Nephron progenitor cell (in vitro differentiated cells): ENCODE measurements at regions not wholly inside any gene's neighbourhood (a gene's known extent, or its start where the extent isn't known, plus 50 kb on each side); places are given as distances from the start of the nearest gene placed in this dataset.
"Not testable (repeated sequence)": the region's sequence is repeated elsewhere in the genome, so short reads cannot be mapped to it uniquely, and the experiment has no call there.

Source experiments
- DNase-seq: peaks from one replicate; pipeline ENCODE4 v3.0.0; 2021
- H3K27ac Mint-ChIP-seq: 2 replicates; pipeline ENCODE4 v1.8.0; 2021; ENCODE audit warnings: mild to moderate bottlenecking, moderate library complexity, mixed read lengths
- H3K27me3 Mint-ChIP-seq: 2 replicates; pipeline ENCODE4 v1.8.0; 2021; ENCODE audit warnings: mild to moderate bottlenecking, low read depth, mixed read lengths; ENCODE audit not compliant: poor library complexity
- H3K36me3 Mint-ChIP-seq: 2 replicates; pipeline ENCODE4 v1.8.0; 2021; ENCODE audit warnings: low read depth, mixed read lengths
- H3K4me1 Mint-ChIP-seq: 2 replicates; pipeline ENCODE4 v1.8.0; 2021; ENCODE audit warnings: mixed read lengths
- H3K4me3 Mint-ChIP-seq: 2 replicates; pipeline ENCODE4 v1.8.0; 2021; ENCODE audit warnings: mild to moderate bottlenecking, moderate library complexity, mixed read lengths
- H3K9me3 Mint-ChIP-seq: 2 replicates; pipeline ENCODE4 v1.8.0; 2021; ENCODE audit warnings: mild to moderate bottlenecking, moderate library complexity, mixed read lengths
- TF ChIP-seq, protein P1 (sequence below): fragments of 200-600 bp; sonication (generic); IDR thresholded peaks from 2 replicates; pipeline ENCODE4 v1.5.0; 2021; ENCODE audit warnings: antibody characterized with exemption

GRCh38 chr9:33697171-33697570 lies 98.2 kb upstream of the PRSS3 start:
- no peaks in the 10 kb centered on the region for H3K4me1 Mint-ChIP-seq
- no peak for DNase-seq
- H3K4me3 Mint-ChIP-seq = no peak overlapping the region
- H3K27ac Mint-ChIP-seq = no peak overlapping the region
- TF ChIP-seq, protein P1, sequence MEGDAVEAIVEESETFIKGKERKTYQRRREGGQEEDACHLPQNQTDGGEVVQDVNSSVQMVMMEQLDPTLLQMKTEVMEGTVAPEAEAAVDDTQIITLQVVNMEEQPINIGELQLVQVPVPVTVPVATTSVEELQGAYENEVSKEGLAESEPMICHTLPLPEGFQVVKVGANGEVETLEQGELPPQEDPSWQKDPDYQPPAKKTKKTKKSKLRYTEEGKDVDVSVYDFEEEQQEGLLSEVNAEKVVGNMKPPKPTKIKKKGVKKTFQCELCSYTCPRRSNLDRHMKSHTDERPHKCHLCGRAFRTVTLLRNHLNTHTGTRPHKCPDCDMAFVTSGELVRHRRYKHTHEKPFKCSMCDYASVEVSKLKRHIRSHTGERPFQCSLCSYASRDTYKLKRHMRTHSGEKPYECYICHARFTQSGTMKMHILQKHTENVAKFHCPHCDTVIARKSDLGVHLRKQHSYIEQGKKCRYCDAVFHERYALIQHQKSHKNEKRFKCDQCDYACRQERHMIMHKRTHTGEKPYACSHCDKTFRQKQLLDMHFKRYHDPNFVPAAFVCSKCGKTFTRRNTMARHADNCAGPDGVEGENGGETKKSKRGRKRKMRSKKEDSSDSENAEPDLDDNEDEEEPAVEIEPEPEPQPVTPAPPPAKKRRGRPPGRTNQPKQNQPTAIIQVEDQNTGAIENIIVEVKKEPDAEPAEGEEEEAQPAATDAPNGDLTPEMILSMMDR = no peak
- peaks cover 9% of the 10 kb centered on the region for H3K27me3 Mint-ChIP-seq
- peaks cover 6% of the 10 kb centered on the region for H3K36me3 Mint-ChIP-seq
- no peaks in the 10 kb centered on the region for H3K9me3 Mint-ChIP-seq

GRCh38 chr9:33698267-33698666 lies 97.1 kb upstream of the PRSS3 start:
- Mint-ChIP-seq H3K9me3 (no peaks in the 10 kb centered on the region), H3K36me3 (peaks cover 6% of the 10 kb centered on the region), H3K4me1 (no peaks in the 10 kb centered on the region), H3K4me3 (no peak overlapping the region), H3K27me3 (peaks cover 9% of the 10 kb centered on the region), H3K27ac (no peak overlapping the region)
- TF ChIP-seq, protein P1 = no peak
- DNase-seq = no peak

DNA sequence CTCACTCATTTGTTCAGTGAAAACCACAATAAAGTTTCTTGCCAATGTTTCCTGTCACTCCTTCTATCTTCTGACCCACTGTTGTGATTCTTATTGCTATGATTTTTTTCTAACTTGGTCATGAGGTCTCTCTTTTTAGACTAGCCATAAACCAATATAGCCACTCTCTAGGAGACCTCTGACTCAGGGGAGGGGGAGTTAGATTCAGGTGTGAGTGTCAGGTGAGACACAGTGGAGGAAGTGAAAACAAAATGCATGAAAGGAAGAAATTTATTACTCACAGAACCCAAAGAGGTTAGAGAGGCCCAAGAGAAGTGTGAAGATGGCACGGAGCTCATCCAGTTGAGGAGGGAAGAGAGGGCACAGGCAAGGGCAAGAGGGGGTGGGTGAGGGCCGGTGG lies 94.4 kb upstream of the PRSS3 start:
- not testable (repeated sequence) for H3K9me3 Mint-ChIP-seq, H3K36me3 Mint-ChIP-seq, H3K27me3 Mint-ChIP-seq, DNase-seq, H3K27ac Mint-ChIP-seq, H3K4me3 Mint-ChIP-seq, H3K4me1 Mint-ChIP-seq

DNA sequence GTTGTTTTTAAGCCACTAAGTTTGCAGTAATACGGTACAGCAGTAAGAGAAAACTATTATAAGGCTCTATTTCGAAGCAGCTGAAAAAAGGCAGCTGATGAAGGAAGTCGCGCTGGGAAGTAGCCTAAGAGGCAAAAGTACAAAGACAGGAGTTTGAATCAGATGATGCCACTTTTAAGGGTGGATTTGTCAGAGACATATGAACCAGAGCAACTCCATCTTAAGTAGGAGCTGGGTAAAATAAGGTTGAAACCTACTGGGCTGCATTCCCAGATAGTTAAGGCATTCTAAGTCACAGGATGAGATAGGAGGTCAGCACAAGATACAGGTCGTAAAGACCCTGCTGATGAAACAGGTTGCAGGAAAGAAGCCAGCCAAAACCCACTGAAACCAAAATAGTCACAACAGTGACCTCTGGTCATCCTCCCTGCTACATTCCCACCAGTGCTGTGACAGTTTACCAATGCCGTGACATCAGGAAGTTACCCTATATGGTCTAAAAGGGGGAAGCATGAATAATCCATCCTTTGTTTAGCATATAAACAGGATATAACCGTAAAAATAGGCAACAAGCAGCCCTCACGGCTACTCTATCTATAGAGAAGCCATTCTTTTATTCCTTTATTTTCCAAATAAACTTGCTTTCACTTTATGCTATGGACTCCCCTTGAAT lies 91.8 kb upstream of the PRSS3 start:
- TF ChIP-seq, protein P1 = no peak
- peaks cover 8% of the 10 kb centered on the region for H3K4me1 Mint-ChIP-seq
- H3K4me3 Mint-ChIP-seq = no peak overlapping the region
- peaks cover 16% of the 10 kb centered on the region for H3K9me3 Mint-ChIP-seq
- no peak overlapping the region for H3K27ac Mint-ChIP-seq
- DNase-seq = no peak
- H3K36me3 Mint-ChIP-seq = no peaks in the 10 kb centered on the region
- H3K27me3 Mint-ChIP-seq = peaks cover 6% of the 10 kb centered on the region

DNA sequence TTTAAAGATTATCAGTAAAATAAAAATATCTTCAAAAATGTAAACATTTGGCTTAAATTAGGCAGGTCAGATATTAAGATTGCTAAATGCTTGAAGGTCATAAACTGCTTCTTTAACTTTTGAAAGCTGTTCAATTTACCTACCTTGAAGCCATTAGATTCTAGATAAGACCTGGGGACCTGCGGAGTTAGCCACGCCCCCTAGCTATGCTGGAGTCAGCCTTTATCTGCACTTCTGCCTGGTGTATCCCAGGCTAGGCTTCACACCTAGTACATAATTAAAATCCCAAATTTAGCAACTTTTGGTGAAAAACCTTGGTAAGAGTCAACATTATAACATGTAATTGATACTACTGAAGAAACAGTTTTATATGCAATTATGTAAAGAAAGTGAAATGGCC lies 89.9 kb upstream of the PRSS3 start:
- not testable (repeated sequence) for H3K4me3 Mint-ChIP-seq, H3K36me3 Mint-ChIP-seq, DNase-seq, H3K27me3 Mint-ChIP-seq, H3K4me1 Mint-ChIP-seq, H3K27ac Mint-ChIP-seq
- peaks cover 16% of the 10 kb centered on the region for H3K9me3 Mint-ChIP-seq

DNA sequence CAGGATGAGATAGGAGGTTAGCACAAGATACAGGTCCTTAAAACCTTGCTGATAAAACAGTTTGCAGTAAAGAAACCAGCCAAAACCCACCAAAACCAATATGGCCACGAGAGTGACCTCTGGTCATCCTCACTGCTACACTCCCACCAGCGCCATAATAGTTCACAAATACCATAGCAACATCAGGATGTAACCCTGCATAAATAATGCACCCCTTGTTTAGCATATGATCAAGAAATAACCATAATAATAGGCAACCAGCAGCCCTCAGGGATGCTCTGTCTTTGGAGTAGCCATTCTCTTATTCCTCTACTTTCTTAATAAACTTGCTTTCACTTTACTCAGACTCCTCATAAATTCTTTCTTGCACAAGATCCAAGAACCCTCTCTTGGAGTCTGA lies 86.9 kb upstream of the PRSS3 start:
- Mint-ChIP-seq H3K9me3 (peaks cover 16% of the 10 kb centered on the region), H3K4me1 (peaks cover 25% of the 10 kb centered on the region), H3K27me3 (peaks cover 4% of the 10 kb centered on the region), H3K36me3 (no peaks in the 10 kb centered on the region), H3K4me3 (no peak overlapping the region), H3K27ac (no peak overlapping the region)
- no peak for DNase-seq
- TF ChIP-seq, protein P1 = no peak

DNA sequence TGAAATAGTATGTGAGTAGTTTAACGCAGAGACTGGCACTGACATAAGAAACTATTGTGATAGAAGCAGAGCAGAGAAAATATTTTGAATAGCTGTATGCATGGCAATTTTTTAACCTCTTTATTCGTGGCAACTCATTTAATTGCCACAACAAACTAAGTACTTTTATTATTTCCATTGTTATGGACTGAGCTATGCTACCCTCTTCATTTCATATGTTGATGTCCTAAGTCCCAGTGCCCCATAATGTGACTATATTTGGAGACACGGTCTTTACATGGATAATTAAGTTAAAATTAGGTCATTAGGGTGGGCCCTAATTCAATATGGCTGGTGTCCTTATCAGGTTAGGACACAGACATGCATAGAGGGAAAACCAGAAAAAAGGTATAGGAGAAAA lies 86.1 kb upstream of the PRSS3 start:
- Mint-ChIP-seq H3K4me1 (peaks cover 18% of the 10 kb centered on the region), H3K27ac (no peak overlapping the region), H3K4me3 (no peak overlapping the region), H3K27me3 (peaks cover 4% of the 10 kb centered on the region), H3K36me3 (no peaks in the 10 kb centered on the region), H3K9me3 (peaks cover 16% of the 10 kb centered on the region)
- no peak for DNase-seq
- TF ChIP-seq, protein P1 = no peak

DNA sequence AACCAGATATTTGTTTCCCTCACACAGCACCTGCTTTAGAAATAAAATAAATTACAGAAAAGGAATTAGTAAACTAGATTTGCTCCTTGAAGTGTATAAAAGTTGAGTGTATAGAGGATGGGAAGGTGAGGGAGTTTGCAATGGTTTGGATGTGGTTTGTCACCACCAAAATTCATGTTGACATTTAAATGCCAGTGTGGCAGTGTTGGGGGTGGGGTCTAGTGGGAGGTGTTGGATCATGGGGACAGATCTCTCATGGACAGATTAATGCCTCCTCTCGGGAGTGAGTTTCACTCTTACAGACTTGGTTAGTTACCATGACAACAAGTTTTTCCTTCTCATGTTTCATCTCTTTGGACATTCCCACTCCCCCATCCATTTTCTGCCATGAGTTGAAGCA lies 83.9 kb upstream of the PRSS3 start:
- peaks cover 13% of the 10 kb centered on the region for H3K27me3 Mint-ChIP-seq
- not testable (repeated sequence) for H3K36me3 Mint-ChIP-seq, H3K4me3 Mint-ChIP-seq, H3K27ac Mint-ChIP-seq, DNase-seq
- H3K9me3 Mint-ChIP-seq = peaks cover 16% of the 10 kb centered on the region
- H3K4me1 Mint-ChIP-seq = peaks cover 18% of the 10 kb centered on the region
